ENCODE measurements at regions not wholly inside any gene's neighbourhood (a gene's known extent, or its start where the extent isn't known, plus 50 kb on each side); places are given as distances from the start of the nearest gene placed in this dataset.

- TF ChIP-seq, protein P1, sequence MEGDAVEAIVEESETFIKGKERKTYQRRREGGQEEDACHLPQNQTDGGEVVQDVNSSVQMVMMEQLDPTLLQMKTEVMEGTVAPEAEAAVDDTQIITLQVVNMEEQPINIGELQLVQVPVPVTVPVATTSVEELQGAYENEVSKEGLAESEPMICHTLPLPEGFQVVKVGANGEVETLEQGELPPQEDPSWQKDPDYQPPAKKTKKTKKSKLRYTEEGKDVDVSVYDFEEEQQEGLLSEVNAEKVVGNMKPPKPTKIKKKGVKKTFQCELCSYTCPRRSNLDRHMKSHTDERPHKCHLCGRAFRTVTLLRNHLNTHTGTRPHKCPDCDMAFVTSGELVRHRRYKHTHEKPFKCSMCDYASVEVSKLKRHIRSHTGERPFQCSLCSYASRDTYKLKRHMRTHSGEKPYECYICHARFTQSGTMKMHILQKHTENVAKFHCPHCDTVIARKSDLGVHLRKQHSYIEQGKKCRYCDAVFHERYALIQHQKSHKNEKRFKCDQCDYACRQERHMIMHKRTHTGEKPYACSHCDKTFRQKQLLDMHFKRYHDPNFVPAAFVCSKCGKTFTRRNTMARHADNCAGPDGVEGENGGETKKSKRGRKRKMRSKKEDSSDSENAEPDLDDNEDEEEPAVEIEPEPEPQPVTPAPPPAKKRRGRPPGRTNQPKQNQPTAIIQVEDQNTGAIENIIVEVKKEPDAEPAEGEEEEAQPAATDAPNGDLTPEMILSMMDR (IDR thresholded peaks at IDR 0.05), result no peak
- no peak for TF ChIP-seq POLR2A (IDR thresholded peaks at IDR 0.05)
Measured at GRCh38 chr5:3449481-3449880, 146.2 kb upstream of the IRX1 start.

All from body of pancreas (tissue), 4 donors.